ENCODE measurements at regions not wholly inside any gene's neighbourhood (a gene's known extent, or its start where the extent isn't known, plus 50 kb on each side); places are given as distances from the start of the nearest gene placed in this dataset.
"Not testable (repeated sequence)": the region's sequence is repeated elsewhere in the genome, so short reads cannot be mapped to it uniquely, and the experiment has no call there.

GRCh38 chr15:31696509-31696908, 333.8 kb upstream of the CHRNA7 start:
- WGBS, 2 experiments (ENCODE audit: insufficient coverage in 1 of 2, insufficient read length in 1 of 2): 80 to 100% methylated on average over 1 of the region's 5 CpGs

DNA sequence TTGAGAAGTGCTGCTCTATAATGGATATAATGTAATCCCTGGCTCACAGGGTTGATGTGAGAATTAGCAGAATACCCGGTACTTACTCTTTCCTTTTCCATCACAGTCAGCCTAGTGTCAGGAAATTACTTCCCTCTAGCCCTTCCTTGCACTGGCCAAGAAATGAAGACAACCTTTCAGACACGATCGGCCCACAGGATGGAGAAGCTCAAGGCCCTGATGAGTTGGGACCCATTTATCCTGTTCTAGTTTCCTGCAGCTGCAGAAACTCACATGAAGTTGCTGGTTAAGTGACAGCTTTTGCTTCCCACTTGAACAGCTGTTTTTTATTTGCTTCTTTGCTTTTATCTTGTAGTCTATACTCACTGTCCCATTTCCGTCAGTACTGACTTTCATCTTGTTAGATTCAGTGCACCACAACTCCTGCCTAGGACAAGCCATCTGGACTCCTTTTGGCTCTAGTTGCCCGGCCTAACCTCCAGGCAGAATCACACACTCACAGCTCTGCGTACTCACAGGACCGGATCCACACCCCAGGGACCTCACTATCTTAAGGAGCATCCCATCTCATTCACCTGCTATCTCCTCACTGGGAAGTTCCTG, 325.1 kb upstream of the CHRNA7 start:
- not testable (repeated sequence) for H3K36me3 Mint-ChIP-seq (ENCODE audit: low read depth)

More at GRCh38 chr15:31696509-31696908, 333.8 kb upstream of the CHRNA7 start:
- H3K9ac ChIP-seq (ENCODE audit: extremely low read depth, low read length, poor library complexity, severe bottlenecking); H3K4me3 ChIP-seq (ENCODE audit: low read length); H3K9me3 ChIP-seq (ENCODE audit: control insufficient read depth, low read length); H3K27me3 Mint-ChIP-seq (ENCODE audit: insufficient read depth); H3K27ac Mint-ChIP-seq; DNase-seq; H3K36me3 ChIP-seq (ENCODE audit: control insufficient read depth, insufficient read depth, low read length); H3K27ac ChIP-seq (ENCODE audit: low read depth, low read length); H3K4me1 ChIP-seq (ENCODE audit: control insufficient read depth, insufficient read depth, low read length); H3K4me3 Mint-ChIP-seq; H3K9me3 Mint-ChIP-seq; H3K4me1 Mint-ChIP-seq; H3K36me3 Mint-ChIP-seq (ENCODE audit: low read depth); H3K27me3 ChIP-seq (ENCODE audit: control insufficient read depth, insufficient read depth, low read length, poor library complexity, severe bottlenecking): not testable (repeated sequence)

GRCh38 chr15:31707944-31708702, 322.2 kb upstream of the CHRNA7 start:
- not testable (repeated sequence) for DNase-seq; H3K4me3 Mint-ChIP-seq; H3K4me3 ChIP-seq (ENCODE audit: low read length); H3K9me3 ChIP-seq (ENCODE audit: control insufficient read depth, low read length); H3K4me1 ChIP-seq (ENCODE audit: control insufficient read depth, insufficient read depth, low read length); H3K36me3 ChIP-seq (ENCODE audit: control insufficient read depth, insufficient read depth, low read length); H3K4me1 Mint-ChIP-seq; H3K9ac ChIP-seq (ENCODE audit: extremely low read depth, low read length, poor library complexity, severe bottlenecking); H3K27ac ChIP-seq (ENCODE audit: low read depth, low read length); H3K27me3 Mint-ChIP-seq (ENCODE audit: insufficient read depth); H3K27me3 ChIP-seq (ENCODE audit: control insufficient read depth, insufficient read depth, low read length, poor library complexity, severe bottlenecking); H3K27ac Mint-ChIP-seq; H3K9me3 Mint-ChIP-seq; H3K36me3 Mint-ChIP-seq (ENCODE audit: low read depth)
- WGBS, 2 experiments (ENCODE audit: insufficient coverage in 1 of 2, insufficient read length in 1 of 2): 100% methylated on average over 1 of the region's 8 CpGs; no CpG with 5 or more reads in 1 of the 2 experiments

More for the DNA sequence above, 325.1 kb upstream of the CHRNA7 start:
- H3K36me3 ChIP-seq (ENCODE audit: control insufficient read depth, insufficient read depth, low read length); H3K4me3 Mint-ChIP-seq; H3K27me3 ChIP-seq (ENCODE audit: control insufficient read depth, insufficient read depth, low read length, poor library complexity, severe bottlenecking); H3K4me3 ChIP-seq (ENCODE audit: low read length); H3K27ac Mint-ChIP-seq; H3K4me1 ChIP-seq (ENCODE audit: control insufficient read depth, insufficient read depth, low read length); DNase-seq; H3K27ac ChIP-seq (ENCODE audit: low read depth, low read length); H3K27me3 Mint-ChIP-seq (ENCODE audit: insufficient read depth); H3K9me3 Mint-ChIP-seq; H3K9ac ChIP-seq (ENCODE audit: extremely low read depth, low read length, poor library complexity, severe bottlenecking); H3K4me1 Mint-ChIP-seq; H3K9me3 ChIP-seq (ENCODE audit: control insufficient read depth, low read length): not testable (repeated sequence)
- WGBS, 2 experiments (ENCODE audit: insufficient coverage in 1 of 2, insufficient read length in 1 of 2): 100% methylated on average over 1 of the region's 7 CpGs; no CpG with 5 or more reads in 1 of the 2 experiments

GRCh38 chr15:31708703-31709327, 321.5 kb upstream of the CHRNA7 start:
- H3K9me3 Mint-ChIP-seq; H3K4me1 Mint-ChIP-seq; H3K4me1 ChIP-seq (ENCODE audit: control insufficient read depth, insufficient read depth, low read length); DNase-seq; H3K9ac ChIP-seq (ENCODE audit: extremely low read depth, low read length, poor library complexity, severe bottlenecking); H3K36me3 ChIP-seq (ENCODE audit: control insufficient read depth, insufficient read depth, low read length); H3K27me3 Mint-ChIP-seq (ENCODE audit: insufficient read depth); H3K9me3 ChIP-seq (ENCODE audit: control insufficient read depth, low read length); H3K27me3 ChIP-seq (ENCODE audit: control insufficient read depth, insufficient read depth, low read length, poor library complexity, severe bottlenecking); H3K4me3 ChIP-seq (ENCODE audit: low read length); H3K27ac ChIP-seq (ENCODE audit: low read depth, low read length); H3K4me3 Mint-ChIP-seq; H3K27ac Mint-ChIP-seq; H3K36me3 Mint-ChIP-seq (ENCODE audit: low read depth): not testable (repeated sequence)
- 65% methylated on average over 3 of the region's 9 CpGs; no CpG with 5 or more reads in 1 of the 2 experiments for WGBS, 2 experiments (ENCODE audit: insufficient coverage in 1 of 2, insufficient read length in 1 of 2)

- H3K9me3 ChIP-seq (ENCODE audit: control insufficient read depth, low read length); DNase-seq; H3K4me3 ChIP-seq (ENCODE audit: low read length); H3K9ac ChIP-seq (ENCODE audit: extremely low read depth, low read length, poor library complexity, severe bottlenecking); H3K36me3 Mint-ChIP-seq (ENCODE audit: low read depth); H3K36me3 ChIP-seq (ENCODE audit: control insufficient read depth, insufficient read depth, low read length); H3K27me3 ChIP-seq (ENCODE audit: control insufficient read depth, insufficient read depth, low read length, poor library complexity, severe bottlenecking); H3K4me3 Mint-ChIP-seq; H3K9me3 Mint-ChIP-seq; H3K27ac ChIP-seq (ENCODE audit: low read depth, low read length); H3K27me3 Mint-ChIP-seq (ENCODE audit: insufficient read depth); H3K4me1 Mint-ChIP-seq; H3K4me1 ChIP-seq (ENCODE audit: control insufficient read depth, insufficient read depth, low read length); H3K27ac Mint-ChIP-seq: not testable (repeated sequence)
- no CpG with 5 or more reads among the region's 3 CpGs for WGBS, 2 experiments (ENCODE audit: insufficient coverage in 1 of 2, insufficient read length in 1 of 2)
These were observed 320.8 kb upstream of the CHRNA7 start for GRCh38 chr15:31709479-31709878.

DNA sequence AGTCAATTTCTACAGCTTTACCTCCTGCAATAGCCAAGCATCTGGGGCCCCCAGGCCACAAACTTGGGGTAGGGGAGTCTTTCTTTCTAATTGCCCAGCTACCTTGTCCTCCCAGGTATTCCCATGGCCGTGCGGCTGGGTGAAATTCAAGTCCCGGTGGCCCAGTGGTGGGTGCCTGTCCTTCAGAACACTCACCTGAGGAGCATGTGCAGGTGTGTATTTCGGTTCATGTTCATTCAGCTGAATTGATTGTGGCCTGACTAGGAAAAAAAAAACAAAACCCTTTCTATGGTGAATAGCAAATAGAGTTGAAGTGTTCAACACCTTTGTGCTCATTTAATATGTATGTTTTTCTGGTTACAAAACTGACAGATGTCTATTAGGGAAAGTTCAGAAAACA, 319.5 kb upstream of the CHRNA7 start:
- not testable (repeated sequence) for H3K27ac Mint-ChIP-seq; DNase-seq; H3K36me3 Mint-ChIP-seq (ENCODE audit: low read depth); H3K36me3 ChIP-seq (ENCODE audit: control insufficient read depth, insufficient read depth, low read length); H3K4me1 ChIP-seq (ENCODE audit: control insufficient read depth, insufficient read depth, low read length); H3K27ac ChIP-seq (ENCODE audit: low read depth, low read length); H3K27me3 ChIP-seq (ENCODE audit: control insufficient read depth, insufficient read depth, low read length, poor library complexity, severe bottlenecking); H3K4me3 Mint-ChIP-seq; H3K9me3 ChIP-seq (ENCODE audit: control insufficient read depth, low read length); H3K4me3 ChIP-seq (ENCODE audit: low read length); H3K9me3 Mint-ChIP-seq; H3K9ac ChIP-seq (ENCODE audit: extremely low read depth, low read length, poor library complexity, severe bottlenecking); H3K27me3 Mint-ChIP-seq (ENCODE audit: insufficient read depth); H3K4me1 Mint-ChIP-seq
- 100% methylated on average over 3 of the region's 4 CpGs; no CpG with 5 or more reads in 1 of the 2 experiments for WGBS, 2 experiments (ENCODE audit: insufficient coverage in 1 of 2, insufficient read length in 1 of 2)

Data from endodermal cell (in vitro differentiated cells).